ENCODE measurements at regions not wholly inside any gene's neighbourhood (a gene's known extent, or its start where the extent isn't known, plus 50 kb on each side); places are given as distances from the start of the nearest gene placed in this dataset.

GRCh38 chr5:60519372-60519771 is 180.6 kb downstream of the DEPDC1B start:
- H4K20me1 ChIP-seq (ENCODE audit: insufficient read depth, poor library complexity, severe bottlenecking): no peaks in the 10 kb centered on the region
- H3K4me1 ChIP-seq (ENCODE audit: insufficient read depth): peaks cover 3% of the 10 kb centered on the region
- H3K9me3 ChIP-seq (ENCODE audit: low read depth): no peaks in the 10 kb centered on the region
- no peak overlapping the region for H3K4me3 ChIP-seq
- H3K36me3 ChIP-seq (replicated peaks; ENCODE audit: insufficient read depth, low read depth): no peaks in the 10 kb centered on the region
- H3K4me2 ChIP-seq: no peak overlapping the region
- no peak overlapping the region for H2AFZ ChIP-seq
- H3K27me3 ChIP-seq: no peaks in the 10 kb centered on the region
- H3K79me2 ChIP-seq: no peaks in the 10 kb centered on the region
- no peak overlapping the region for H3K27ac ChIP-seq
- TF ChIP-seq CTCF (IDR thresholded peaks at IDR 0.05; ENCODE audit: poor library complexity) (no peak), EZH2 (IDR thresholded peaks at IDR 0.05; ENCODE audit: borderline replicate concordance) (no peak), EZH2phosphoT487 (IDR thresholded peaks at IDR 0.05; ENCODE audit: low read depth, severe bottlenecking, unreplicated experiment) (no peak)
- DNase-seq (ENCODE audit: low spot score): no peak
- no peaks in the 10 kb centered on the region for H3K9me2 ChIP-seq (replicated peaks; ENCODE audit: insufficient read depth)
- 85% methylated on average over 1 of the region's 1 CpG for WGBS (ENCODE audit: low lambda C conversion rate, missing lambda C conversion rate)

- Histone ChIP-seq H3K4me1 (ENCODE audit: insufficient read depth) (peaks cover 3% of the 10 kb centered on the region), H3K36me3 (replicated peaks; ENCODE audit: insufficient read depth, low read depth) (no peaks in the 10 kb centered on the region), H3K9me3 (ENCODE audit: low read depth) (no peaks in the 10 kb centered on the region), H3K4me2 (no peak overlapping the region), H4K20me1 (ENCODE audit: insufficient read depth, poor library complexity, severe bottlenecking) (no peaks in the 10 kb centered on the region), H3K79me2 (no peaks in the 10 kb centered on the region), H3K27ac (no peak overlapping the region), H3K4me3 (no peak overlapping the region), H2AFZ (no peak overlapping the region), H3K27me3 (no peaks in the 10 kb centered on the region), H3K9me2 (replicated peaks; ENCODE audit: insufficient read depth) (no peaks in the 10 kb centered on the region)
- DNase-seq (ENCODE audit: low spot score): no peak
- TF ChIP-seq EZH2phosphoT487 (IDR thresholded peaks at IDR 0.05; ENCODE audit: low read depth, severe bottlenecking, unreplicated experiment): no peak
- TF ChIP-seq EZH2 (IDR thresholded peaks at IDR 0.05; ENCODE audit: borderline replicate concordance): no peak
- no peak for TF ChIP-seq CTCF (IDR thresholded peaks at IDR 0.05; ENCODE audit: poor library complexity)
- 92% methylated on average over 3 of the region's 3 CpGs for WGBS (ENCODE audit: low lambda C conversion rate, missing lambda C conversion rate)
Measured at GRCh38 chr5:60517850-60518249, 182.1 kb downstream of the DEPDC1B start.

GRCh38 chr5:60517094-60517694 is 182.8 kb downstream of the DEPDC1B start:
- no peaks in the 10 kb centered on the region for H3K9me2 ChIP-seq (replicated peaks; ENCODE audit: insufficient read depth)
- H3K79me2 ChIP-seq: no peaks in the 10 kb centered on the region
- no peaks in the 10 kb centered on the region for H3K9me3 ChIP-seq (ENCODE audit: low read depth)
- H2AFZ ChIP-seq: no peak overlapping the region
- H3K27me3 ChIP-seq: no peaks in the 10 kb centered on the region
- H3K4me3 ChIP-seq: no peak overlapping the region
- no peaks in the 10 kb centered on the region for H4K20me1 ChIP-seq (ENCODE audit: insufficient read depth, poor library complexity, severe bottlenecking)
- H3K4me1 ChIP-seq (ENCODE audit: insufficient read depth): peaks cover under 1% of the 10 kb centered on the region
- H3K4me2 ChIP-seq: no peak overlapping the region
- 98% methylated on average over 8 of the region's 8 CpGs for WGBS (ENCODE audit: low lambda C conversion rate, missing lambda C conversion rate)
- TF ChIP-seq CTCF (IDR thresholded peaks at IDR 0.05; ENCODE audit: poor library complexity): no peak
- TF ChIP-seq EZH2phosphoT487 (IDR thresholded peaks at IDR 0.05; ENCODE audit: low read depth, severe bottlenecking, unreplicated experiment): no peak
- no peak for DNase-seq (ENCODE audit: low spot score)
- H3K36me3 ChIP-seq (replicated peaks; ENCODE audit: insufficient read depth, low read depth): no peaks in the 10 kb centered on the region
- no peak overlapping the region for H3K27ac ChIP-seq

GRCh38 chr5:60516688-60517087 is 183.3 kb downstream of the DEPDC1B start:
- no peak overlapping the region for H3K27ac ChIP-seq
- no peaks in the 10 kb centered on the region for H3K36me3 ChIP-seq (replicated peaks; ENCODE audit: insufficient read depth, low read depth)
- 93% methylated on average over 2 of the region's 2 CpGs for WGBS (ENCODE audit: low lambda C conversion rate, missing lambda C conversion rate)
- no peak overlapping the region for H3K4me3 ChIP-seq
- H3K79me2 ChIP-seq: no peaks in the 10 kb centered on the region
- no peaks in the 10 kb centered on the region for H3K9me2 ChIP-seq (replicated peaks; ENCODE audit: insufficient read depth)
- no peaks in the 10 kb centered on the region for H3K27me3 ChIP-seq
- no peak overlapping the region for H2AFZ ChIP-seq
- no peak overlapping the region for H3K4me2 ChIP-seq
- TF ChIP-seq EZH2 (IDR thresholded peaks at IDR 0.05; ENCODE audit: borderline replicate concordance) (no peak), CTCF (IDR thresholded peaks at IDR 0.05; ENCODE audit: poor library complexity) (no peak), EZH2phosphoT487 (IDR thresholded peaks at IDR 0.05; ENCODE audit: low read depth, severe bottlenecking, unreplicated experiment) (no peak)
- no peaks in the 10 kb centered on the region for H3K4me1 ChIP-seq (ENCODE audit: insufficient read depth)
- no peaks in the 10 kb centered on the region for H4K20me1 ChIP-seq (ENCODE audit: insufficient read depth, poor library complexity, severe bottlenecking)
- H3K9me3 ChIP-seq (ENCODE audit: low read depth): no peaks in the 10 kb centered on the region
- no peak for DNase-seq (ENCODE audit: low spot score)
